Nephron (organoid): ENCODE measurements at regions not wholly inside any gene's neighbourhood (a gene's known extent, or its start where the extent isn't known, plus 50 kb on each side); places are given as distances from the start of the nearest gene placed in this dataset.

Experiments
- H3K27ac Mint-ChIP-seq, 3 experiments: 2 replicates each; pipeline ENCODE4 v1.8.0; 2020; ENCODE audit warnings: mixed read lengths in 3 of 3, mild to moderate bottlenecking in 2 of 3, moderate library complexity in 1 of 3
- H3K27me3 Mint-ChIP-seq: 2 replicates; pipeline ENCODE4 v1.8.0; 2021; ENCODE audit warnings: low read depth, mild to moderate bottlenecking, moderate library complexity, mixed read lengths
- H3K36me3 Mint-ChIP-seq: 2 replicates; pipeline ENCODE4 v1.8.0; 2020; ENCODE audit warnings: low read depth, mixed read lengths
- H3K4me1 Mint-ChIP-seq: 2 replicates; pipeline ENCODE4 v1.8.0; 2020; ENCODE audit warnings: mixed read lengths
- H3K4me3 Mint-ChIP-seq, 3 experiments: 2 replicates each; pipeline ENCODE4 v1.8.0; 2020; ENCODE audit warnings: mild to moderate bottlenecking in 3 of 3, mixed read lengths in 3 of 3, moderate library complexity in 2 of 3
- H3K9me3 Mint-ChIP-seq: 2 replicates; pipeline ENCODE4 v1.8.0; 2020; ENCODE audit warnings: mixed read lengths
- CTCF ChIP-seq, 3 experiments: fragments of 200-600 bp; sonication (generic); IDR thresholded peaks; one replicate each; pipeline ENCODE4 v1.5.0; 2021; ENCODE audit warnings: antibody characterized with exemption in 3 of 3; ENCODE audit not compliant: unreplicated experiment in 3 of 3

- Mint-ChIP-seq H3K36me3 (no peaks in the 10 kb centered on the region), H3K4me1 (peaks cover 24% of the 10 kb centered on the region), H3K4me3 (no peak overlapping the region), H3K9me3 (no peaks in the 10 kb centered on the region), H3K27me3 (peaks cover 19% of the 10 kb centered on the region), H3K27ac (peak overlapping the region in 2 of 3 experiments; percentile 17 to 48)
- TF ChIP-seq CTCF (IDR thresholded peaks at IDR 0.05; ENCODE audit: unreplicated experiment in 3 of 3) = no peak
Measured at GRCh38 chr2:173434762-173435569, 80.3 kb downstream of the CDCA7 start.

- Mint-ChIP-seq H3K4me1 (peaks cover 18% of the 10 kb centered on the region), H3K4me3 (no peak overlapping the region), H3K36me3 (no peaks in the 10 kb centered on the region), H3K27me3 (peaks cover 15% of the 10 kb centered on the region), H3K9me3 (no peaks in the 10 kb centered on the region), H3K27ac (no peak overlapping the region)
- no peak for TF ChIP-seq CTCF (IDR thresholded peaks at IDR 0.05; ENCODE audit: unreplicated experiment in 3 of 3)
Measured at GRCh38 chr2:173435574-173435973, 80.9 kb downstream of the CDCA7 start.

GRCh38 chr2:173436088-173436487 lies 81.4 kb downstream of the CDCA7 start:
- Mint-ChIP-seq H3K36me3 (no peaks in the 10 kb centered on the region), H3K9me3 (no peaks in the 10 kb centered on the region), H3K4me3 (no peak overlapping the region), H3K4me1 (peaks cover 16% of the 10 kb centered on the region), H3K27me3 (peaks cover 15% of the 10 kb centered on the region), H3K27ac (no peak overlapping the region)
- no peak for TF ChIP-seq CTCF (IDR thresholded peaks at IDR 0.05; ENCODE audit: unreplicated experiment in 3 of 3)

GRCh38 chr2:173441222-173441621 lies 86.5 kb downstream of the CDCA7 start:
- no peak for TF ChIP-seq CTCF (IDR thresholded peaks at IDR 0.05; ENCODE audit: unreplicated experiment in 3 of 3)
- no peaks in the 10 kb centered on the region for H3K27me3 Mint-ChIP-seq
- no peaks in the 10 kb centered on the region for H3K36me3 Mint-ChIP-seq
- H3K4me3 Mint-ChIP-seq = no peak overlapping the region
- H3K27ac Mint-ChIP-seq = no peak overlapping the region
- no peaks in the 10 kb centered on the region for H3K9me3 Mint-ChIP-seq
- no peaks in the 10 kb centered on the region for H3K4me1 Mint-ChIP-seq

- Mint-ChIP-seq H3K4me1 (no peaks in the 10 kb centered on the region), H3K27ac (no peak overlapping the region), H3K27me3 (no peaks in the 10 kb centered on the region), H3K9me3 (no peaks in the 10 kb centered on the region), H3K36me3 (no peaks in the 10 kb centered on the region), H3K4me3 (no peak overlapping the region)
- TF ChIP-seq CTCF (IDR thresholded peaks at IDR 0.05; ENCODE audit: unreplicated experiment in 3 of 3) = no peak
Measured at GRCh38 chr2:173442542-173442941, 87.9 kb downstream of the CDCA7 start.

GRCh38 chr2:173446722-173447121 lies 92.0 kb downstream of the CDCA7 start:
- no peak for TF ChIP-seq CTCF (IDR thresholded peaks at IDR 0.05; ENCODE audit: unreplicated experiment in 3 of 3)
- H3K4me1 Mint-ChIP-seq = no peaks in the 10 kb centered on the region
- peaks cover 4% of the 10 kb centered on the region for H3K27me3 Mint-ChIP-seq
- H3K9me3 Mint-ChIP-seq = no peaks in the 10 kb centered on the region
- no peak overlapping the region for H3K4me3 Mint-ChIP-seq
- no peak overlapping the region for H3K27ac Mint-ChIP-seq
- no peaks in the 10 kb centered on the region for H3K36me3 Mint-ChIP-seq
